ENCODE measurements at regions not wholly inside any gene's neighbourhood (a gene's known extent, or its start where the extent isn't known, plus 50 kb on each side); places are given as distances from the start of the nearest gene placed in this dataset.

- DNase-seq (ENCODE audit: low read depth): no peak
- TF ChIP-seq CTCF (conservative IDR thresholded peaks at IDR 0.05; ENCODE audit: control insufficient read depth, insufficient read depth, low read depth, low read length): no peak
- no peak overlapping the region for H3K4me3 ChIP-seq (ENCODE audit: control insufficient read depth, low read depth, low read length)
Measured at GRCh38 chr6:100288311-100288710, 176.4 kb downstream of the SIM1 start.

GRCh38 chr6:100283285-100283684 lies 181.4 kb downstream of the SIM1 start:
- TF ChIP-seq CTCF (conservative IDR thresholded peaks at IDR 0.05; ENCODE audit: control insufficient read depth, insufficient read depth, low read depth, low read length): no peak
- peak; percentile 59 for DNase-seq (ENCODE audit: low read depth)
- no peak overlapping the region for H3K4me3 ChIP-seq (ENCODE audit: control insufficient read depth, low read depth, low read length)

- no peak for DNase-seq (ENCODE audit: low read depth)
- no peak for TF ChIP-seq CTCF (conservative IDR thresholded peaks at IDR 0.05; ENCODE audit: control insufficient read depth, insufficient read depth, low read depth, low read length)
- H3K4me3 ChIP-seq (ENCODE audit: control insufficient read depth, low read depth, low read length): no peak overlapping the region
Measured at GRCh38 chr6:100281471-100281901, 183.2 kb downstream of the SIM1 start.

- TF ChIP-seq CTCF (conservative IDR thresholded peaks at IDR 0.05; ENCODE audit: control insufficient read depth, insufficient read depth, low read depth, low read length): no peak
- H3K4me3 ChIP-seq (ENCODE audit: control insufficient read depth, low read depth, low read length): no peak overlapping the region
- no peak for DNase-seq (ENCODE audit: low read depth)
Measured at GRCh38 chr6:100276311-100277057, 188.2 kb downstream of the SIM1 start.

- TF ChIP-seq CTCF (conservative IDR thresholded peaks at IDR 0.05; ENCODE audit: control insufficient read depth, insufficient read depth, low read depth, low read length): no peak
- no peak for DNase-seq (ENCODE audit: low read depth)
- H3K4me3 ChIP-seq (ENCODE audit: control insufficient read depth, low read depth, low read length): no peak overlapping the region
Measured at GRCh38 chr6:100274147-100274546, 190.6 kb downstream of the SIM1 start.

- H3K4me3 ChIP-seq (ENCODE audit: control insufficient read depth, low read depth, low read length): no peak overlapping the region
- no peak for TF ChIP-seq CTCF (conservative IDR thresholded peaks at IDR 0.05; ENCODE audit: control insufficient read depth, insufficient read depth, low read depth, low read length)
- DNase-seq (ENCODE audit: low read depth): no peak
Measured at GRCh38 chr6:100271625-100272024, 193.1 kb downstream of the SIM1 start.
